ENCODE measurements at regions not wholly inside any gene's neighbourhood (a gene's known extent, or its start where the extent isn't known, plus 50 kb on each side); places are given as distances from the start of the nearest gene placed in this dataset.

DNA sequence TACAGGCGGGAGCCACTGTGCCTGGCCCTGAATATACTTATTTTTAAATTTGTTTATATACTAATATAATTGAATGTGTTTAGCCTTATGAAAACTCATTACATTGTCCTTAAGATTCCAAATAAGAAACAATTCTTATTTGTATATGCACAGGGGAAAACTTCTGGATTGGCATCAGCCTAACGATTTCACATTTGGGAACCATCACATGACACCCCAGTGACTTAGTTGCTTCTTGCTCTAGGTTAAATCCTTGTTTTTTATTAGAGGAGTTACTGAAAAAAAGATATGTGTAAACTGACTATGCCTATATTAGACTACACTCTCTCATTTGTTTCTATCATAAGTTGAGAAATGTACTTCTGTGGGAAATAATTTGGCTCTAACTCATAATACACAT is 520.2 kb downstream of the SPRY1 start:
- H3K27me3 ChIP-seq (ENCODE audit: insufficient read depth, low read length): no peaks in the 10 kb centered on the region
- Mint-ChIP-seq H3K4me1 (ENCODE audit: low read depth, unreplicated experiment) (no peaks in the 10 kb centered on the region), H3K36me3 (ENCODE audit: low read depth, unreplicated experiment) (no peaks in the 10 kb centered on the region), H3K27ac (ENCODE audit: unreplicated experiment) (no peak overlapping the region), H3K4me3 (ENCODE audit: unreplicated experiment) (no peak overlapping the region), H3K9me3 (ENCODE audit: unreplicated experiment) (no peaks in the 10 kb centered on the region), H3K27me3 (ENCODE audit: low read depth, unreplicated experiment) (no peaks in the 10 kb centered on the region)
- no peaks in the 10 kb centered on the region for H4K20me1 ChIP-seq (ENCODE audit: insufficient read depth, low read length)
- H3K4me1 ChIP-seq (ENCODE audit: insufficient read depth, low read length): no peaks in the 10 kb centered on the region
- DNase-seq (ENCODE audit: low read depth) (no peak), FAIRE-seq (no peak)
- no peak overlapping the region for H3K27ac ChIP-seq (ENCODE audit: low read depth, low read length)
- no peaks in the 10 kb centered on the region for H3K79me2 ChIP-seq (ENCODE audit: insufficient read depth, low read length)
- H2AFZ ChIP-seq (ENCODE audit: low read depth, low read length): no peak overlapping the region
- no peaks in the 10 kb centered on the region for H3K36me3 ChIP-seq (ENCODE audit: insufficient read depth, low read length)
- no peaks in the 10 kb centered on the region for H3K9me3 ChIP-seq (ENCODE audit: insufficient read depth, low read depth, low read length)
- no peak overlapping the region for H3K9ac ChIP-seq (ENCODE audit: low read length)
- TF ChIP-seq CTCF (IDR thresholded peaks at IDR 0.05; ENCODE audit: insufficient read depth, low read depth, low read length): no peak
- no peak for TF ChIP-seq EZH2 (IDR thresholded peaks at IDR 0.05; ENCODE audit: insufficient read depth, low read length)
- no peak overlapping the region for H3K4me3 ChIP-seq (ENCODE audit: insufficient read depth, low read depth, low read length)
- no peak overlapping the region for H3K4me2 ChIP-seq (ENCODE audit: low read length)

- Histone ChIP-seq H3K36me3 (ENCODE audit: insufficient read depth, low read length) (no peaks in the 10 kb centered on the region), H3K27ac (ENCODE audit: low read depth, low read length) (no peak overlapping the region), H3K9ac (ENCODE audit: low read length) (no peak overlapping the region), H2AFZ (ENCODE audit: low read depth, low read length) (no peak overlapping the region), H3K4me3 (ENCODE audit: insufficient read depth, low read depth, low read length) (no peak overlapping the region), H3K4me1 (ENCODE audit: insufficient read depth, low read length) (no peaks in the 10 kb centered on the region), H3K27me3 (ENCODE audit: insufficient read depth, low read length) (no peaks in the 10 kb centered on the region), H3K4me2 (ENCODE audit: low read length) (no peak overlapping the region), H3K79me2 (ENCODE audit: insufficient read depth, low read length) (no peaks in the 10 kb centered on the region), H4K20me1 (ENCODE audit: insufficient read depth, low read length) (no peaks in the 10 kb centered on the region), H3K9me3 (ENCODE audit: insufficient read depth, low read depth, low read length) (no peaks in the 10 kb centered on the region)
- Mint-ChIP-seq H3K36me3 (ENCODE audit: low read depth, unreplicated experiment) (no peaks in the 10 kb centered on the region), H3K4me1 (ENCODE audit: low read depth, unreplicated experiment) (no peaks in the 10 kb centered on the region), H3K27ac (ENCODE audit: unreplicated experiment) (no peak overlapping the region), H3K4me3 (ENCODE audit: unreplicated experiment) (no peak overlapping the region), H3K27me3 (ENCODE audit: low read depth, unreplicated experiment) (no peaks in the 10 kb centered on the region), H3K9me3 (ENCODE audit: unreplicated experiment) (no peaks in the 10 kb centered on the region)
- TF ChIP-seq EZH2 (IDR thresholded peaks at IDR 0.05; ENCODE audit: insufficient read depth, low read length): no peak
- TF ChIP-seq CTCF (IDR thresholded peaks at IDR 0.05; ENCODE audit: insufficient read depth, low read depth, low read length): no peak
- FAIRE-seq (no peak), DNase-seq (ENCODE audit: low read depth) (no peak)
Observed at GRCh38 chr4:123919576-123920098, 523.0 kb downstream of the SPRY1 start.

GRCh38 chr4:123921339-123921738 is 524.7 kb downstream of the SPRY1 start:
- FAIRE-seq: no peak
- H3K36me3 ChIP-seq (ENCODE audit: insufficient read depth, low read length): no peaks in the 10 kb centered on the region
- H3K4me3 Mint-ChIP-seq (ENCODE audit: unreplicated experiment): no peak overlapping the region

More at GRCh38 chr4:123921339-123921738, 524.7 kb downstream of the SPRY1 start:
- no peak for DNase-seq (ENCODE audit: low read depth)
- H3K4me1 ChIP-seq (ENCODE audit: insufficient read depth, low read length): no peaks in the 10 kb centered on the region
- H3K9me3 ChIP-seq (ENCODE audit: insufficient read depth, low read depth, low read length): no peaks in the 10 kb centered on the region
- H3K79me2 ChIP-seq (ENCODE audit: insufficient read depth, low read length): no peaks in the 10 kb centered on the region
- no peaks in the 10 kb centered on the region for H3K27me3 ChIP-seq (ENCODE audit: insufficient read depth, low read length)
- Mint-ChIP-seq H3K36me3 (ENCODE audit: low read depth, unreplicated experiment) (no peaks in the 10 kb centered on the region), H3K27ac (ENCODE audit: unreplicated experiment) (no peak overlapping the region), H3K9me3 (ENCODE audit: unreplicated experiment) (no peaks in the 10 kb centered on the region), H3K27me3 (ENCODE audit: low read depth, unreplicated experiment) (no peaks in the 10 kb centered on the region), H3K4me1 (ENCODE audit: low read depth, unreplicated experiment) (no peaks in the 10 kb centered on the region)
- no peak overlapping the region for H2AFZ ChIP-seq (ENCODE audit: low read depth, low read length)
- no peaks in the 10 kb centered on the region for H4K20me1 ChIP-seq (ENCODE audit: insufficient read depth, low read length)
- H3K27ac ChIP-seq (ENCODE audit: low read depth, low read length): no peak overlapping the region
- no peak overlapping the region for H3K4me3 ChIP-seq (ENCODE audit: insufficient read depth, low read depth, low read length)
- H3K9ac ChIP-seq (ENCODE audit: low read length): no peak overlapping the region
- H3K4me2 ChIP-seq (ENCODE audit: low read length): no peak overlapping the region
- no peak for TF ChIP-seq CTCF (IDR thresholded peaks at IDR 0.05; ENCODE audit: insufficient read depth, low read depth, low read length)
- TF ChIP-seq EZH2 (IDR thresholded peaks at IDR 0.05; ENCODE audit: insufficient read depth, low read length): no peak
